HG03432 (cell line): ENCODE measurements at regions not wholly inside any gene's neighbourhood (a gene's known extent, or its start where the extent isn't known, plus 50 kb on each side); places are given as distances from the start of the nearest gene placed in this dataset.
"Not testable (repeated sequence)": the region's sequence is repeated elsewhere in the genome, so short reads cannot be mapped to it uniquely, and the experiment has no call there.

ENCODE experiments used
- ATAC-seq: cut with Tn5 transposase; IDR thresholded peaks from one replicate; pipeline ENCODE4 v1.9.1; 2021; ENCODE audit warnings: mild to moderate bottlenecking, moderate library complexity; ENCODE audit not compliant: unreplicated experiment

- ATAC-seq, result no peak
Measured at GRCh38 chr2:8505311-8505920, 176.4 kb upstream of the ID2 start.

- ATAC-seq, result no peak
Measured at GRCh38 chr2:8506746-8507145, 175.1 kb upstream of the ID2 start.

GRCh38 chr2:8508766-8509165 lies 173.1 kb upstream of the ID2 start:
- ATAC-seq, result no peak

- no peak for ATAC-seq
Measured at GRCh38 chr2:8509621-8510020, 172.2 kb upstream of the ID2 start.

GRCh38 chr2:8510055-8510454 lies 171.8 kb upstream of the ID2 start:
- not testable (repeated sequence) for ATAC-seq

GRCh38 chr2:8510519-8510918 lies 171.3 kb upstream of the ID2 start:
- no peak for ATAC-seq

GRCh38 chr2:8511868-8512612 lies 169.8 kb upstream of the ID2 start:
- ATAC-seq, result no peak

- no peak for ATAC-seq
Measured at GRCh38 chr2:8513601-8514273, 168.1 kb upstream of the ID2 start.

GRCh38 chr2:8514274-8514662 lies 167.6 kb upstream of the ID2 start:
- ATAC-seq, result no peak

- peak; percentile 76 for ATAC-seq
Measured at GRCh38 chr2:8514796-8515758, 166.8 kb upstream of the ID2 start.

- peak; percentile 30 for ATAC-seq
Measured at GRCh38 chr2:8515864-8516533, 165.9 kb upstream of the ID2 start.

- no peak for ATAC-seq
Measured at GRCh38 chr2:8517850-8518498, 163.9 kb upstream of the ID2 start.

GRCh38 chr2:8518979-8519668 lies 162.7 kb upstream of the ID2 start:
- ATAC-seq, result no peak

GRCh38 chr2:8520791-8521344 lies 161.0 kb upstream of the ID2 start:
- peak; percentile 20 for ATAC-seq

GRCh38 chr2:8522687-8523086 lies 159.2 kb upstream of the ID2 start:
- no peak for ATAC-seq

GRCh38 chr2:8524388-8524787 lies 157.5 kb upstream of the ID2 start:
- no peak for ATAC-seq

GRCh38 chr2:8524823-8525222 lies 157.0 kb upstream of the ID2 start:
- no peak for ATAC-seq

GRCh38 chr2:8525236-8525581 lies 156.6 kb upstream of the ID2 start:
- peak; percentile 4 for ATAC-seq
